ENCODE measurements at regions not wholly inside any gene's neighbourhood (a gene's known extent, or its start where the extent isn't known, plus 50 kb on each side); places are given as distances from the start of the nearest gene placed in this dataset.

- no peak for TF ChIP-seq POLR2A (IDR thresholded peaks at IDR 0.05)
- TF ChIP-seq CTCF (IDR thresholded peaks at IDR 0.05) = no peak
Measured at GRCh38 chr18:5029592-5029991, 167.5 kb downstream of the AKAIN1 start.
